HG03469 (cell line): ENCODE measurements at regions not wholly inside any gene's neighbourhood (a gene's known extent, or its start where the extent isn't known, plus 50 kb on each side); places are given as distances from the start of the nearest gene placed in this dataset.

Experiments used
- ATAC-seq: cut with Tn5 transposase; IDR thresholded peaks from one replicate; pipeline ENCODE4 v1.9.1; 2021; ENCODE audit warnings: mild to moderate bottlenecking, moderate library complexity, moderate number of reproducible peaks; ENCODE audit not compliant: unreplicated experiment

DNA sequence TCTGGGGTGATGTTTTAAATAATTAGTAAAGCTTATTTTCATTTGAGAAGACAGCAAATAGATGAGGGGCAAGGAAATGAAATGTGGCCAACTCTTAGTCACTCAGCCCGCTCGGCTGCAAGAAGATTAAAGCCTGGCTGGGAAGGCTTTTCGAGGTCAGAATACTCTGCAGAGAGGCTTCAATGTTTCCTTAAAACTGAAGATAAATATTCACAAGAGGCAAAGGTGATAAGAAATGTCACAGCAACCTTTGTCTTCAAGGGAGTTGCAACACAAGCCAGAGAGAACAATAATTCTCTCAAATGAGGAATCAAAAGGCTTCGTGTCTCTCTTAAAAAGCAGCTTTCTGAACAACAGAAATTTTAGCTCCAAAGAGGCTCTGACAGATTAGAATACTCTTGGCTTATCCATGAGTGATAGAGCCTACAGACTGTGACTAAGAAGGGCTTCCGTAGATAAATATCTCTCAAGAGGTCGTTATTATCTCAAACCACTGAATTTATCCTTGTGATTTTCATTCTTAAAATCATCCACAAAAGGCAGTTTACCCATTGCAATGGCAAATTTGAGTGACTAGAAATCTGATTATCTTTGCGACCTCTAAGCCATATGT is 92.5 kb downstream of the KLF6 start:
- no peak for ATAC-seq

DNA sequence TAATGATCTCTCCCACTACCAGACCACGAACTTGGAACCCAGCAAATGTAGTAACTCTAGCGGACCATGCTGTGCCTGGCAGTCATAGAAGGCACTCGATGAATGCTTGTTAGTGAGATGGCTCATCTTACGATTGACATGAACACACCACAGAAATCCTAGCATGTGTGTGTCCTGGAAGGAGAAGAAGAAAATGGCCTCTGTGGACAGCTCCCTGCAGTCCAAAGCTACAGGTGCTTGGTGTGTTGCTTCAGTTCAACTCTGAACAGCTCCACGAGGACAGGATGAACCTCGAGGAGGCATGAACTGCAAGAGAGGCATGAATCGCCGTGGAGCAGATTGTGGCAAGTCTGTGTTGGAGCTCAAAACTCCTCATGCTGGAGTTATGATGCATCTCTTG is 93.5 kb downstream of the KLF6 start:
- no peak for ATAC-seq

DNA sequence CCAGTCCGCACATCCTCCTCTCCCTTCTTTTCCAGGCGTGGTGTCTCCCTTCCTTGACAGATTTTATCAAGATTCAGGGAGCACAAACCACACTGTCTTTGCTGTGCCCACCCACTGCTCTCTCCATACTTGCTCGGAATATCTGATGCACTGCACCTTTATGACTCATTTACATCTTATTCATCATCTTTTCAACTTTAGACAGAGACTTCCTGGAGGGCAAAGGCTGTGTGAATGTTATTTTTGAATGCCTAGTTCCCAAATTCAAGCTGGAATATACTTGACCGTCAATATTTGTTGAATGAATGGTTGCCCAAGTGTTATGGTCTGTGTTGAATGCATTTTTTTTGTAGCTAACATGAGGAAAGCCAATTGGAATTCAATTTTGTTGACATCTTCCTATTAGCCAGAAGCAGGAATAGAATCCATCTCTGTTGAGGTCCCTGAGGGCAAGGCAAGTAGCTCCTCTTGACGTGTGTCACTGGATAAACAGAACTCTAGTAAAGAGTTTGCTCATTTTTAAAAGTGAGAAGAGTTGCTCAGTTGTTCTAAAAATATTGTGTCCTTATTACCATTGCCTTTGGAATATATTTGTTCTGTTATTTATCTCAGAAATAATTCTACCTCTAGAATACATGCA is 95.0 kb downstream of the KLF6 start:
- no peak for ATAC-seq

DNA sequence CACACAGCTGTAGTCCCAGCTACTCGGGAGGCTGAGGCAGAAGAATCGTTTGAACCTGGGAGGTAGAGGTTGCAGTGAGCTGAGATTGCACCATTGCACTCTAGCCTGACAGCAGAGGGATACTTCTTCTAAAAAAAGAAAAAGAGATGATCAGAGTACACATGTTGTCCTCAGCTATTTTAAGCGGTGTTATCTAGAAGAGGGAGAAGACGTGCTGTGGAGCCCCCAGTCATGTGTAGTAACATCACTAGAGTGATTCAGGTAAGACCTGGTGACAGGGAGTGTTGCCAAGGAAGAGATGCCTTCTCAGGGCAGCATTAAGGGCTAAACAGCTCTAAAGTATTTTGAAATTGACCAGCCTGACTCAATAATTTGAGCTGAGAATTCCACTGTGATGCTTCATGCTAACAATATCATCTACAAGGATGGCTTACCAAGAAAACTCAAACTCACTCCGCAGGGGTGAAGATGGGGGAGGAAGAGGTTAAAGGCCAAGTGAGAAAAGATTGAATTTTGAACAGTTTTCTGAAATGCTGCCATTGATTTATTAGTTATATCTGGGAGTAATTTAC is 97.4 kb downstream of the KLF6 start:
- ATAC-seq = no peak

DNA sequence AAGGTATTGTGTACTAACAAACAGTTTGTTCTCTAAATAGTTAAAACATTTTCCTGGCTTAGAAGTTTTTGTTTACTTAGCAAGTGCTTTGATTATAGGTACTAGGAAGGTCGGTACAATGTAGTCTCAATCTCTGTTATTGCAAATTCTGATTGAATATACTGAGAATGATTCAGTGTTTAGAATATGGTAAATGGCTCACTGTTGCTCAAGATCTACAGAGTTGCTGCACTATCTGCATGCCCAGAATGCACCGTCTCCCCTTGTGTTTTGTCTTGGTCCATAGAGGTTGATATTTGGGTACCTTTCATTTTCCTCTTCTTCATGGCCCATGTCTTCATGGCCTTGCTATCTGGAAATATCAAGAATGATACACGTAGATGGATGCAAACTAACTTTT is 99.6 kb downstream of the KLF6 start:
- no peak for ATAC-seq

DNA sequence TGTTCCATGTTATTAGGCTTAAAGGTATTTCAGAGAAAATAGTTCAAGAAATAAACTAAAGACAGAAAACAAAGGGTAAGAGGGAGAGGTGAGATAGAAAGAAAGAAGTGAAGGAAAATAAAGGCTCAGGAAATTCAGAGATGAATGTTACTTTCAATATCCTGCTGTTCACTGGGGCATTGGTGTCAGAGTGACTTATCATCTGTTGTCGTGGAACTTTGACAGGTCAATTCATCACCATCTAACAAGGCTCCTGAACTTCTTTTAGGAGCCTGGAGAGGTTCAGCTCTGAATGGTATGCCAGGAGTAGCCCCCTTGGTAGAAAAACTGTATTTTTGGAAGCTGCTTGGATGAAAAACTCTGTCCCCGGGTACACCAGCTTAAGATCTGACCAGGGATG is 100.1 kb downstream of the KLF6 start:
- no peak for ATAC-seq

DNA sequence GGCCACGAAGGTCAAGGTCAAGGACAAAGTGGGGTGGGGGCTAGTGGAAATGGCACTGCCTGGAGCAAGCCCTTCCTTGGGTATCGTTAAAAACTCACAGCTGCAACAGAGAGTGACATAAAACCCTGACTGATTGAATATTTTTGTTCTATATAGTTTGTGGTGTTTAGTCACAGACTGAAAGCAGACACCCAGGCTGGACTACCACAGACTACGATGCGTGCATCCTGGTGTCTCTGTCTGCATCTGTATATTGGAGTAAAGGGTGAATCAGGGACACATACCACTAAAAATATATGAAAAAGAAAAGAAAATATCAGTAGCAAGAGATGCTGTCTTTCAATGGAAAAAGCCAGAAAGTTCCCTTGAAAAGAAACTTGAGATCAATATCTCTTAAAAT is 101.4 kb downstream of the KLF6 start:
- no peak for ATAC-seq

DNA sequence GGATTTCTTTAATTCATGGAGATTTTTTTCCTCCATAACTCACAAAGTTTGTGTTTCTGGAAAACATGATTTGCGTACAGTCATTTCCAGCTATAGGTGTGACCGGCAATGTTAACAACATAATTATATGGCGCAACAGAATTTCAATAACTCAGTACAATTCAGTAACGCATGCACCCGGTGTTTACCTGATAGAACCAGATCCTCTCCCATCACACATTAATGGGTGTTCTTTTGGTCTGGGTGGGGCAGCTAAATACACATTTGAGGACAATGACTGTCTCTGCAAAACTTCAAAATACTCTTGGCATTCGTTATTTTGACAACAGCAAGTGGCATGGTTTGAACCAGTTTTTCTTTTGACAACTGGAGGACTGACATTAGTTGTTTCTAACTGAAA is 102.3 kb downstream of the KLF6 start:
- no peak for ATAC-seq

DNA sequence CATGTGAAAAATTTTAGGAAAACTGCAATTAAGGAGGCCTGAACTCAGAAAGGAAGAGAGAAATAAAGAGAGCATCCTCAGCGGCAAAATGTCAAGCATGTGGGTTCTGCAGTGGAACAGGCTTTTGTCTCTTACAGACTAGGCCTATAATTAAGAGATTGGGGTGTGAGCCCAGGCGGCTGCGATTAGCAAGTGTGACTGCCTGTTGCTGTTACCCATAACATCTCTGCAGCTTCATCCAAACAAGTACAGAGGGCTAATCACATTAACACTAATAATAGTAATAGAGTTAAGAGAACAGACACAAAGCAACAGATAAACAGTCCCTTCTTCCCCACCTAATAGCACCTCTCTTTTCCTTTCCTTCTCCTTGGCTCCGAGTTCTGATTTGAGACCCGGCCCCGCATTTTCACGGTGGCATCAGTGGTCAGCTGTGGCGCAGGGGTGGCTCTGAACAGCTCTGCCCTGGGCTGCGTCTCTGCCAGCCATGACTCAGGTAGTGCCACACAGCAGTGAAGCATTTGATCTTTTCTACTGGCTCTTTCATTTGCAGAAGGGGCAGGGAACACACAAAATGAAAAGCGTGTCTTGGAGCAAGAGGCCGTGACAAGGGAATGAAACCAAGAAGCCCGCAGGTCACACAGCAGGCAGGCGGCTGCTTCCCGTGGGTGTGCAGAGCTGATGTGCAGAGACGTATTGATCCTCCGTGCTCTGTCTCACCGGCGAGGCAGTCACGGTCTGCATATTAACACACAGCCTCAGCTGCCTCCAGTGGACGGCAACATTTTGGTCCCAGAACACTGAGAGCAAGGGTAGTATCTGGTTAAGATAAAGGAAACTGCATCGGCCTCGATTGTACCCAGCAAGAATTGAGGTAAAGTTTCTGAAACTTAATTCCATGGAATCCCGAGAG is 103.1 kb downstream of the KLF6 start:
- no peak for ATAC-seq

DNA sequence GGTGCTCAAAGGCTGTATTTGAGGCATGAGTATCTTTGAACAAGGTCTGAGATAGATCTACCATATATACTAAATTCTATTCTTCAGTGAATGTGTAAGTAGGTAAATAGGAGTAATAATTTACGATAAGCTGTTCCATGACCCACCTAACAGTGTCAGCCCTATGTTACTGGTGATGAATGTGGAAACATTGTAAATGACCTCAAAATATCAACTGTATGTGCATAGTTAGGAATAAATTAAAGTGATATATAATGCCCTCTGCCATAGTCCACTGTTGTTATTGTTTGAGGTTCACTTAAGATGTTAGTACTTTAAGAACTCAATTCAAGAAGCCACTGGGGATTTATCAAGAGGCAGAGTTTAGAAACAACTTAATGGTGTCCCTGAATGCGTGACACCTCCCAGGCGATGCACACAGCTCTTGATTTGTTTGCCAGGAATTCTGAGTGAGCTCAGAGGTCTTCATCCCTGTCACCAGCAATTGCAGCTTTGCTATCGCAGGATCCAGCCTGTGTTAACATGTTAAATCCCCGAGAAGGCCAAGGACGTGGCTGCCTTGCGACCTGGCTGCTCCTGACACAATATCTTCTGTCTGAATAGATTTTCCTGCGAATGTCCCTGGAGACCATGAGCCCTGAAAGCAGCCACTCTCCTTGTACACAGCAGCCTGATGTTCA is 104.9 kb downstream of the KLF6 start:
- ATAC-seq = no peak

DNA sequence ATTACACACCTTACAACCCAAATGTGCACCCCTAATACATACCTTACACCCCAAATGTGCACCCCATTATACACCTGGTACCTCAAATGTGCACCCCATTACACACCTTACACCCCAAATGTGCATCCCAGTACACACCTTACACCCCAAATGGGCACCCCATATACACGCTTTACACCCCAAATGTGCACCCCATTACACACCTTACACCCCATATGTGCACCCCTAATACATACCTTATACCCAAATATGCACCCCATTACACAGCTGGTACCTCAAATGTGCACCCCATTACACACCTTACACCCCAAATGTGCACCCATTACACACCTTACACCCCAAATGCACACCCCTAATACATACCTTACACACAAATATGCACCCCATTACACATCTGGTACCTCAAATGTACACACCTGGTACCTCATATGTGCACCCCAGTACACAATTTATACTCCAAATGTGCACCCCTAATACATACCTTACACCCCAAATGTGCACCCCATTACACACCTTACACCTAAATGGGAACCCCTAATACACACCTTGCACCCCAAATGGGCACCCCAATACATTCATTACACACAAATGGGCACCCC is 106.3 kb downstream of the KLF6 start:
- no peak for ATAC-seq

DNA sequence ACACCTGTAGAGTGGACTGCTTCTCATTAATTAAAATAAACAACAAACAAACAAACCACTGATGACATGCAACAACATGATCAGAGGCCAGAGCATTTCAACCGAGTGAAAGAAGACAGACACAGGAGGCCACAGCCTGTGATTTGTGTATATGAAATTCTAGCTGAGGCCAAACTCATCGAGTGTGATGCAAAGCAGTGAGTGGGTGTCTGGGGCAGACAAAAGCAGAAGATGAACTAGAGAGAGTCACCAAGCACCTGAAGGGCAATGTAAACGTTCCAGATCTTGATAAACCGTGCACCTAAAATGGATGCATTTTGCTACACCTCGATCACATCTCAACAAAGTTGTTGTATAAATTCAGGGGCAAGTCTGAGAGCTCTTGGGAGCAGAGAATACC is 108.4 kb downstream of the KLF6 start:
- peak; percentile 78 for ATAC-seq

DNA sequence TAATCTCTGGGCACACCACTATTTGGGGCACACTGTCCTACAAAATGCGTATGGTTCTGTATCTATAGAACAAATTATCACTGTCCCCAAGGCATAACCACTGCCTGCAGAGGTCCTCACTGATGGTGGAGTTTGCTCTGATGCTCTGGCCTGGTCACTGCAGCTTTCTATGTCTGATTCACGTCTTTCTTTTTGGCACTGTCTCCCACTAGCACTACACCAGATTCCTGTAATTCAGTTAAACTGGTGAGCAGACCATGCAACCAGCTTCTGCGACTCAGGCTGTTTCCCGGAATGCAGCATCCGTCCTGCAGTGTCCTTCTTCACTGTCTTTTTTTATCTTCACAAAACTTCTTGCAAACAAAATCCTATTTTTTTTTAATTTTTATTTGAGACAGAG is 112.8 kb downstream of the KLF6 start:
- no peak for ATAC-seq

DNA sequence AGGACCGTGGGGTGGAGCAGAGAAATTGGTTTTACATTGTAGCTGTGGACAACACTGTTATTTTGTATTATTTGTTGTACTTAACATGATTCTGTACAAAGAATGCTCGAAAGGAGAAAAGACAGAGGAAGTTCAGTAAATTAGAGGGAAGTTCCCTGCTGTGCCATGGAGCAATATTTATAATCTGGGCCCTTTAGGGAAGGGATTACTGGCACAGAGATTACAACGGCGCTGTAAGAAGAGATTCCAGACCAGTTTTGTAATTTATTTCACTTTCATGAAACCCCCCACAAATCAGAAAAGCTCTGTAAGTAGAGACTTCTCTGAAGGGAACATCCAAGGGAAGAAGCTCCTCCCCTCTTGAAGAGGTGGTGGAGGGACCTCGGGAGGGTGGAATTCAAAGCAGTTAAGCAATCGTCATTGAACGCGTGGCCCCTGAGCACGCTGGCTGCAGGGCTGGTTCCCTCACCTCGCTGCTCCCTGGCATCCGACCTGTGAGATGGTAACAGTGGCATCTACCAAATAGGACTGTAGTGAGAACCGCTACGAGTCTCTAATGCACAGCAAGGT is 113.5 kb downstream of the KLF6 start:
- ATAC-seq = no peak

DNA sequence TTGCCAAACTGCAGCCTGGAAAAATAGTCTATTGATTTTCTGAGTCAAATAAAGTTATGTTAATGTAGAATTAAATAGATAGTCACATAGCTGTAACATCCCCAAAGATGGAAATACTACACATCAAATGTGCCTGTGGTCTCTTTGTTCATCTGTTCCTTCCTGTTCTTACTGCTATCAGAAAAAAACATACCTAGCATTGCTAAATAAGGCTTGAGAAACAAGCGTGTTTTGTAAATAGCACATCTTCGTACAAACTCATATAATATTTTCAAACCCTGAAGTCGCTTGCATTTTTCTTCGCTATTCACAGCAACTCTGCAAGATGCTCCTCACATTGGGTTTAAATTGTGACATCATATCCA is 116.1 kb downstream of the KLF6 start:
- ATAC-seq = no peak

DNA sequence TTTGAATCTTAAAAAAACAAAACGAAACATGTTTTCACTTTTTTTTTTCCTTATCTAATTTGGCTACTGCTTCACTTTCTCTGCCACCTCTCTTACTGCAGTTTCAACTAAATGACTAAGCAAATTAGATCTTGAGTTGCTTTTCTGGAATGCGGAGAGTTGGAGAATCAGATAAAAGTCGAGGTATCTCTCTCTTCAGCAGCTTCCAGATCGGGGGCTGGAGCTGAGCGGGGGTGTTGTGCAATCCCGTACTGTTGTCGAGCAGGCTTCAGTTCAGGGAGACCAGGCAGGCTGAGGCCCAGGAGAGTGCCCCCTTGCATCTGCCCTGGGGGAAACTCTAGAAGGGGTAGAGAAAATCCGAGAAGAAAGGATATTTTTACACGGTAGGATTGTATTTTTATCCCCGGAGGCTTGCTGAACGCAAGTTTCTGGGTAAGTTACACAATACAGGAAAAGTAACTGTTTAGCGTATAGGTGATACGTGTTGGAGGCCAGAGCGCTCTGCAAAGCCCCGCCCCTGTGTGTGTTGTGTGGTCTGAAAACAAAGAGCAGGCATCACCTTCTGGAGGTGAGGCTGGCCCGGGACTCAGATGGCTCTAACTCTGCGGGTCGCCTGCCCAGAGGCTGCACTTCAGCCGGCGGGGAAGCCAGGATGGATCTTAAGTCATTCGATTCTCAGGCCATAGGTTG is 116.6 kb downstream of the KLF6 start:
- ATAC-seq = no peak

DNA sequence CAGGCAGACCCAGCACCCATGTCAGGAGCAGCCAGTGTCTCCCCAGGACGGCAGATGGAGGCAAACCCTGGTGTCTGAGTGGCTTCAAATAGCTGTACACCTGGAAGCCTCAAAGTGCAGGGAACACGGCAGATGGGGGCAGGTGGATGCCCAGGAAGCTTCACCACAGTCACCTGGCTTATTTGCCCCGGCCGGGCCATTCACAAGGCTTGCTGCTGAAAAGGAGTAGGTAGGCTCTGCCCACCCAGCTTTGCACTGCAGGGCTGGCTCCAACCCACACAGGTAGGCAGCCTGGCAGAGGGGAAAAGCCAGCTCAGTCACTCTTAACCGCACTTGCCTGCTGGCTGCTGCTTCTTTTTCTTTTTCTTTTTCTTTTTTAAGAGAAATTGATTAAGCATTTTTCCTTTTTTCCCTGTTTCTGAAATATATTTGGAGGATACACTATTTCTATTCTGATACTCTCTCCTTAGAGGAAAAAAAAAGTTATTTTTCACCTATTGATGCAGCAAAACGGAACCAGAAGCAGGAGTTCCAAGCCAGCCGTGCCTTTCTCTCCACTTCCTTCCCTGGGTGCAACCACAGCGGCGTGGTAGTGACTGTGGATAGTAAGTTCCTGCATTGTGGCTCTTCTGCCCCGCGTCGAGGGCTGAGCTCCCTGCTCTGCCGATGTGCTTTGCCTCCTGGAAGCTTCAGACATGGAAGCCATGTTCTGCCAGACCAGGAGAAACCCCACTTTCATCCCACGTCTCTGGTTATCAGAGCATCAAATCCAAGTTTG is 118.3 kb downstream of the KLF6 start:
- no peak for ATAC-seq

DNA sequence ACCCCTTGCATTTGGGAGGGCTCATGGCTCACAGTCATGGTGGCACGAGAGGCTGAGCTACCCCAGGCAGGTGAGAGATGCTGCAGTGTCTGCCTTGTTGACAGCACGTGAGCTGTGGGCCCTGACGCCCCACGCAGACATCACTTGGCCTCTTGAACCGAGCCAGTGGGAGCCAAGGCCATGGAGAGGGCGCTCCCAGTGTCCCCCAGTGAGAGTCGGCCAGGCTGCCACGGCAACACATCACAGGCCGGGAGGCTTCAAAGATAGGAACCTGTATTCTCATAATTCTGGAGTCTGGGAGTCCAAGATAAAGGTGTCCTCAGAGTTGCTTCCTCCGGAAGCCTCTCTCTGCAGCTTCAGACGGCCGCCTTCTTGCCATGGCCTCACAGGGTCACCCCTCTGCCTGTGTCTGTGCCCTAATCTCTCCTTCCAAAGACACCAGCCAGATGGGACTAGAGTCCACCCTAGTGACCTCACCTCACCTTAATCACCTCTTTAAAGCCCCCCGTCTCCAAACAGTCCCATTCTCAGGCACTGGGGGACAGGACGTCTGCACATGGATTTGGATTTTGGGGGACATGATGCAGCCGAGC is 119.6 kb downstream of the KLF6 start:
- no peak for ATAC-seq

DNA sequence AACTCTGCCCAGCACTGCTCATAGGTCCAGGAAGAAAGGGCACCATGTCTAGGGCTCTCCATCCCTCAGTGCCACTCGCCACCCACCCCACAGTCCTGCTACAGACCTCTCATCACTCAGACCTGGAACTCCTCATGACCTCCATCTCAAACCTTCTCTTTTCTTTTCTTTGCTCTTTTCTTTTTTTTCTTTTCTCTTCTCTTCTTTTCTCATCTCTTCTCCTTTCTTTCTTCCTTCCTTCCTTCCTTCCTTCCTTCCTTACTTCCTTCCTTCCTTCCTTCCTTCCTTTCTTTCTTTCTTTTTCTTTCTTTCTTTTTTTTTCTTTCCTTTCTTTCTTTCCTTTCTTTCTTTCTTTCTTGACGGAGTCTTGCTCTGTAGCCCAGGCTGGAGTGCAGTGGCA is 122.2 kb downstream of the KLF6 start:
- ATAC-seq = no peak
